IMR-90 (cell line): ENCODE measurements at regions not wholly inside any gene's neighbourhood (a gene's known extent, or its start where the extent isn't known, plus 50 kb on each side); places are given as distances from the start of the nearest gene placed in this dataset.

Experiments
- BHLHE40 ChIP-seq: fragments of 150-350 bp; IDR thresholded peaks from 2 replicates; pipeline ENCODE4 v1.6.1; 2016; ENCODE audit warnings: mild to moderate bottlenecking, low read depth, low read length
- CHD1 ChIP-seq: IDR thresholded peaks from 2 replicates; pipeline ENCODE4 v1.6.1; 2012; ENCODE audit warnings: low read depth, low read length, improper control_type of control experiment
- FOS ChIP-seq: fragments of 150-350 bp; IDR thresholded peaks from 2 replicates; pipeline ENCODE4 v1.6.1; 2016; ENCODE audit warnings: low read depth, low read length
- MAFK ChIP-seq: IDR thresholded peaks from 2 replicates; pipeline ENCODE4 v1.6.1; 2012; ENCODE audit warnings: low read depth, low read length, improper control_type of control experiment
- MAZ ChIP-seq: IDR thresholded peaks from 2 replicates; pipeline ENCODE4 v1.6.1; 2012; ENCODE audit warnings: low read depth, mild to moderate bottlenecking, low read length, improper control_type of control experiment, moderate library complexity, borderline replicate concordance
- MXI1 ChIP-seq: IDR thresholded peaks from 2 replicates; pipeline ENCODE4 v1.6.1; 2012; ENCODE audit warnings: low read depth, mild to moderate bottlenecking, low read length, moderate library complexity, borderline replicate concordance
- POLR2A ChIP-seq: IDR thresholded peaks from 2 replicates; pipeline ENCODE4 v1.6.1; 2012; ENCODE audit warnings: mild to moderate bottlenecking, low read depth, low read length
- RAD21 ChIP-seq: IDR thresholded peaks from 2 replicates; pipeline ENCODE4 v1.6.1; 2012; ENCODE audit warnings: low read length, improper control_type of control experiment
- RCOR1 ChIP-seq: IDR thresholded peaks from 2 replicates; pipeline ENCODE4 v1.6.1; 2012; ENCODE audit warnings: mild to moderate bottlenecking, low read length, improper control_type of control experiment; ENCODE audit not compliant: insufficient replicate concordance
- RFX5 ChIP-seq: IDR thresholded peaks from 2 replicates; pipeline ENCODE4 v1.8.0; 2012; ENCODE audit warnings: low read depth, mild to moderate bottlenecking, low read length, moderate library complexity
- SMC3 ChIP-seq: fragments of 150-350 bp; IDR thresholded peaks from 2 replicates; pipeline ENCODE4 v1.6.1; 2016; ENCODE audit warnings: low read depth, mild to moderate bottlenecking, antibody characterized with exemption, low read length, moderate library complexity
- TF ChIP-seq, protein P1 (sequence below): conservative IDR thresholded peaks from 2 replicates; pipeline ENCODE4 v1.5.1; 2012; ENCODE audit warnings: mild to moderate bottlenecking, low read depth, low read length, improper control_type of control experiment
- TF ChIP-seq, protein P2 (sequence below): fragments of 150-350 bp; IDR thresholded peaks from 2 replicates; pipeline ENCODE4 v1.6.1; 2017; ENCODE audit warnings: mild to moderate bottlenecking, antibody characterized with exemption, low read length, low read depth
- TF ChIP-seq, protein P3 (sequence below): fragments of 150-350 bp; IDR thresholded peaks from 2 replicates; pipeline ENCODE4 v1.6.1; 2016; ENCODE audit warnings: low read depth, mild to moderate bottlenecking, low read length, moderate library complexity, borderline replicate concordance

DNA sequence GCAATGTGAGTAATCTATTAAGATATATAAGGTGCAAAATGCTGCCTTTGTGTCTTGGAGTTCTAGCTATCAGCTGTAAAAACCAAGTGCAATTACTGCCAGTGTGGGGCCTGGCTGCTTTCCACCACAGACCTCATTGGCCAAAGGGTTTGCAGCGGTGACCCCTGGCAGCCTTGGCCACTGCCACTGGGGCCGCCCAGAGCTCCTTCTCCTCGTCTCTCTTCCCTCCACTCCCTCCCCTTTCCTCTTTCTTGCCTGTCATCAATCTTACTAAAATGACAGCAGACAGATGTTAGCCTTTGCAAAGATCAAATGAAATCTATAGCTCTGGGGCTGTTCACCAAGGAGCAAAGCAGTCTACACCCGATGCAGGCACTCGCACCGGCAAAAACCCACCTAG is 986.3 kb downstream of the BCL11A start:
- TF ChIP-seq, protein P1, sequence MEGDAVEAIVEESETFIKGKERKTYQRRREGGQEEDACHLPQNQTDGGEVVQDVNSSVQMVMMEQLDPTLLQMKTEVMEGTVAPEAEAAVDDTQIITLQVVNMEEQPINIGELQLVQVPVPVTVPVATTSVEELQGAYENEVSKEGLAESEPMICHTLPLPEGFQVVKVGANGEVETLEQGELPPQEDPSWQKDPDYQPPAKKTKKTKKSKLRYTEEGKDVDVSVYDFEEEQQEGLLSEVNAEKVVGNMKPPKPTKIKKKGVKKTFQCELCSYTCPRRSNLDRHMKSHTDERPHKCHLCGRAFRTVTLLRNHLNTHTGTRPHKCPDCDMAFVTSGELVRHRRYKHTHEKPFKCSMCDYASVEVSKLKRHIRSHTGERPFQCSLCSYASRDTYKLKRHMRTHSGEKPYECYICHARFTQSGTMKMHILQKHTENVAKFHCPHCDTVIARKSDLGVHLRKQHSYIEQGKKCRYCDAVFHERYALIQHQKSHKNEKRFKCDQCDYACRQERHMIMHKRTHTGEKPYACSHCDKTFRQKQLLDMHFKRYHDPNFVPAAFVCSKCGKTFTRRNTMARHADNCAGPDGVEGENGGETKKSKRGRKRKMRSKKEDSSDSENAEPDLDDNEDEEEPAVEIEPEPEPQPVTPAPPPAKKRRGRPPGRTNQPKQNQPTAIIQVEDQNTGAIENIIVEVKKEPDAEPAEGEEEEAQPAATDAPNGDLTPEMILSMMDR, result no peak
- TF ChIP-seq SMC3, result no peak
- no peak for TF ChIP-seq MXI1
- TF ChIP-seq RFX5, result no peak
- TF ChIP-seq BHLHE40, result no peak
- no peak for TF ChIP-seq MAFK
- TF ChIP-seq RAD21, result no peak
- no peak for TF ChIP-seq CHD1
- no peak for TF ChIP-seq RCOR1
- TF ChIP-seq POLR2A, result no peak
- TF ChIP-seq, protein P2, sequence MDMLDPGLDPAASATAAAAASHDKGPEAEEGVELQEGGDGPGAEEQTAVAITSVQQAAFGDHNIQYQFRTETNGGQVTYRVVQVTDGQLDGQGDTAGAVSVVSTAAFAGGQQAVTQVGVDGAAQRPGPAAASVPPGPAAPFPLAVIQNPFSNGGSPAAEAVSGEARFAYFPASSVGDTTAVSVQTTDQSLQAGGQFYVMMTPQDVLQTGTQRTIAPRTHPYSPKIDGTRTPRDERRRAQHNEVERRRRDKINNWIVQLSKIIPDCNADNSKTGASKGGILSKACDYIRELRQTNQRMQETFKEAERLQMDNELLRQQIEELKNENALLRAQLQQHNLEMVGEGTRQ, result no peak
- no peak for TF ChIP-seq FOS
- TF ChIP-seq, protein P3, sequence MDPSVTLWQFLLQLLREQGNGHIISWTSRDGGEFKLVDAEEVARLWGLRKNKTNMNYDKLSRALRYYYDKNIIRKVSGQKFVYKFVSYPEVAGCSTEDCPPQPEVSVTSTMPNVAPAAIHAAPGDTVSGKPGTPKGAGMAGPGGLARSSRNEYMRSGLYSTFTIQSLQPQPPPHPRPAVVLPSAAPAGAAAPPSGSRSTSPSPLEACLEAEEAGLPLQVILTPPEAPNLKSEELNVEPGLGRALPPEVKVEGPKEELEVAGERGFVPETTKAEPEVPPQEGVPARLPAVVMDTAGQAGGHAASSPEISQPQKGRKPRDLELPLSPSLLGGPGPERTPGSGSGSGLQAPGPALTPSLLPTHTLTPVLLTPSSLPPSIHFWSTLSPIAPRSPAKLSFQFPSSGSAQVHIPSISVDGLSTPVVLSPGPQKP, result no peak
- TF ChIP-seq MAZ, result no peak
